Left hindlimb (tissue), 1 donor: ENCODE measurements at regions not wholly inside any gene's neighbourhood (a gene's known extent, or its start where the extent isn't known, plus 50 kb on each side); places are given as distances from the start of the nearest gene placed in this dataset.

ENCODE experiments used
- DNase-seq: peaks from one replicate; pipeline ENCODE4 v3.0.0-alpha.2; 2018

GRCh38 chr11:109814824-109815223, 278.4 kb upstream of the ZC3H12C start:
- DNase-seq, result no peak

- DNase-seq, result no peak
These were observed 277.6 kb upstream of the ZC3H12C start for GRCh38 chr11:109815500-109816150.

GRCh38 chr11:109818290-109818689, 274.9 kb upstream of the ZC3H12C start:
- no peak for DNase-seq

GRCh38 chr11:109819410-109819809, 273.8 kb upstream of the ZC3H12C start:
- no peak for DNase-seq

GRCh38 chr11:109821511-109821910, 271.7 kb upstream of the ZC3H12C start:
- DNase-seq, result no peak

- DNase-seq, result no peak
These were observed 270.6 kb upstream of the ZC3H12C start for GRCh38 chr11:109822436-109823102.

- DNase-seq, result no peak
These were observed 264.8 kb upstream of the ZC3H12C start for GRCh38 chr11:109828387-109828786.

- no peak for DNase-seq
These were observed 255.2 kb upstream of the ZC3H12C start for GRCh38 chr11:109838026-109838425.

- peak; percentile 61 for DNase-seq
These were observed 247.8 kb upstream of the ZC3H12C start for GRCh38 chr11:109845437-109845836.

- DNase-seq, result no peak
These were observed 245.6 kb upstream of the ZC3H12C start for GRCh38 chr11:109847621-109848020.

- DNase-seq, result no peak
These were observed 244.1 kb upstream of the ZC3H12C start for GRCh38 chr11:109849051-109849450.

GRCh38 chr11:109849946-109850345, 243.2 kb upstream of the ZC3H12C start:
- no peak for DNase-seq

GRCh38 chr11:109851780-109852390, 241.3 kb upstream of the ZC3H12C start:
- DNase-seq, result no peak

- DNase-seq, result no peak
These were observed 239.9 kb upstream of the ZC3H12C start for GRCh38 chr11:109853156-109853776.

GRCh38 chr11:109854731-109855130, 238.5 kb upstream of the ZC3H12C start:
- no peak for DNase-seq

- no peak for DNase-seq
These were observed 236.3 kb upstream of the ZC3H12C start for GRCh38 chr11:109856928-109857327.

- no peak for DNase-seq
These were observed 235.6 kb upstream of the ZC3H12C start for GRCh38 chr11:109857637-109858036.

GRCh38 chr11:109858152-109858551, 235.0 kb upstream of the ZC3H12C start:
- no peak for DNase-seq

GRCh38 chr11:109859045-109859724, 234.0 kb upstream of the ZC3H12C start:
- no peak for DNase-seq

- no peak for DNase-seq
These were observed 230.4 kb upstream of the ZC3H12C start for GRCh38 chr11:109862835-109863234.

- no peak for DNase-seq
These were observed 229.0 kb upstream of the ZC3H12C start for GRCh38 chr11:109864151-109864661.

- no peak for DNase-seq
These were observed 228.2 kb upstream of the ZC3H12C start for GRCh38 chr11:109864834-109865547.
